MG63 (cell line): ENCODE measurements at regions not wholly inside any gene's neighbourhood (a gene's known extent, or its start where the extent isn't known, plus 50 kb on each side); places are given as distances from the start of the nearest gene placed in this dataset.
A peak's percentile ranks its signal among the peaks of the same experiment; 100 is the strongest.

Source experiments
- DNase-seq: peaks from one replicate; pipeline ENCODE4 v3.0.0-alpha.2; 2020
- H3K27me3 ChIP-seq: fragments of 250-450 bp; sonication (Bioruptor Pico); 2 replicates; pipeline ENCODE4 v1.5.1; 2020; ENCODE audit warnings: mild to moderate bottlenecking, moderate library complexity
- H3K36me3 ChIP-seq: fragments of 250-450 bp; sonication (Bioruptor Pico); 2 replicates; pipeline ENCODE4 v1.5.1; 2020; ENCODE audit warnings: mild to moderate bottlenecking, moderate library complexity
- H3K4me3 ChIP-seq: fragments of 250-450 bp; sonication (Bioruptor Pico); 2 replicates; pipeline ENCODE4 v1.5.1; 2020; ENCODE audit warnings: mild to moderate bottlenecking, moderate library complexity
- H3K9me3 ChIP-seq: fragments of 250-450 bp; sonication (Bioruptor Pico); 2 replicates; pipeline ENCODE4 v1.5.1; 2020; ENCODE audit warnings: mild to moderate bottlenecking, moderate library complexity

GRCh38 chr3:25212736-25213135, 215.3 kb upstream of the RARB start:
- H3K4me3 ChIP-seq, result no peak overlapping the region
- no peaks in the 10 kb centered on the region for H3K9me3 ChIP-seq
- no peaks in the 10 kb centered on the region for H3K27me3 ChIP-seq
- no peak for DNase-seq
- no peaks in the 10 kb centered on the region for H3K36me3 ChIP-seq

- Histone ChIP-seq H3K27me3 (no peaks in the 10 kb centered on the region), H3K4me3 (no peak overlapping the region), H3K36me3 (no peaks in the 10 kb centered on the region), H3K9me3 (no peaks in the 10 kb centered on the region)
- DNase-seq, result no peak
Observed at GRCh38 chr3:25214034-25214433, 214.0 kb upstream of the RARB start.

- Histone ChIP-seq H3K36me3 (no peaks in the 10 kb centered on the region), H3K4me3 (no peak overlapping the region), H3K9me3 (no peaks in the 10 kb centered on the region), H3K27me3 (no peaks in the 10 kb centered on the region)
- DNase-seq, result no peak
Observed at GRCh38 chr3:25218362-25218761, 209.7 kb upstream of the RARB start.

- no peak for DNase-seq
- Histone ChIP-seq H3K36me3 (no peaks in the 10 kb centered on the region), H3K4me3 (no peak overlapping the region), H3K9me3 (no peaks in the 10 kb centered on the region), H3K27me3 (no peaks in the 10 kb centered on the region)
Observed at GRCh38 chr3:25226747-25227146, 201.3 kb upstream of the RARB start.

- DNase-seq, result no peak
- Histone ChIP-seq H3K27me3 (no peaks in the 10 kb centered on the region), H3K36me3 (no peaks in the 10 kb centered on the region), H3K4me3 (no peak overlapping the region), H3K9me3 (no peaks in the 10 kb centered on the region)
Observed at GRCh38 chr3:25229586-25229985, 198.5 kb upstream of the RARB start.

GRCh38 chr3:25235031-25235430, 193.0 kb upstream of the RARB start:
- DNase-seq, result no peak
- H3K9me3 ChIP-seq, result no peaks in the 10 kb centered on the region
- H3K4me3 ChIP-seq, result no peak overlapping the region
- H3K27me3 ChIP-seq, result no peaks in the 10 kb centered on the region
- no peaks in the 10 kb centered on the region for H3K36me3 ChIP-seq

- no peak for DNase-seq
- H3K4me3 ChIP-seq, result no peak overlapping the region
- no peaks in the 10 kb centered on the region for H3K27me3 ChIP-seq
- no peaks in the 10 kb centered on the region for H3K36me3 ChIP-seq
- no peaks in the 10 kb centered on the region for H3K9me3 ChIP-seq
Observed at GRCh38 chr3:25235466-25235865, 192.6 kb upstream of the RARB start.

- no peaks in the 10 kb centered on the region for H3K27me3 ChIP-seq
Observed at GRCh38 chr3:25237602-25238001, 190.5 kb upstream of the RARB start.

GRCh38 chr3:25239042-25239441, 189.0 kb upstream of the RARB start:
- Histone ChIP-seq H3K36me3 (no peaks in the 10 kb centered on the region), H3K4me3 (no peak overlapping the region), H3K9me3 (no peaks in the 10 kb centered on the region), H3K27me3 (no peaks in the 10 kb centered on the region)
- DNase-seq, result no peak

More at GRCh38 chr3:25237602-25238001, 190.5 kb upstream of the RARB start:
- Histone ChIP-seq H3K4me3 (no peak overlapping the region), H3K9me3 (no peaks in the 10 kb centered on the region), H3K36me3 (no peaks in the 10 kb centered on the region)
- DNase-seq, result no peak

GRCh38 chr3:25246913-25247312, 181.2 kb upstream of the RARB start:
- Histone ChIP-seq H3K27me3 (no peaks in the 10 kb centered on the region), H3K36me3 (no peaks in the 10 kb centered on the region), H3K9me3 (no peaks in the 10 kb centered on the region; the same call in 1 of the 2 replicates), H3K4me3 (no peak overlapping the region)
- DNase-seq, result no peak

GRCh38 chr3:25252291-25252690, 175.8 kb upstream of the RARB start:
- no peak overlapping the region for H3K4me3 ChIP-seq
- H3K36me3 ChIP-seq, result no peaks in the 10 kb centered on the region
- no peak for DNase-seq
- no peaks in the 10 kb centered on the region for H3K27me3 ChIP-seq
- no peaks in the 10 kb centered on the region; the same call in 1 of the 2 replicates for H3K9me3 ChIP-seq

- H3K36me3 ChIP-seq, result no peaks in the 10 kb centered on the region
- H3K27me3 ChIP-seq, result no peaks in the 10 kb centered on the region
- H3K4me3 ChIP-seq, result no peak overlapping the region
- DNase-seq, result peak; percentile 69
- H3K9me3 ChIP-seq, result no peaks in the 10 kb centered on the region; the same call in 1 of the 2 replicates
Observed at GRCh38 chr3:25257026-25257425, 171.0 kb upstream of the RARB start.

GRCh38 chr3:25259871-25260270, 168.2 kb upstream of the RARB start:
- Histone ChIP-seq H3K4me3 (no peak overlapping the region), H3K27me3 (no peaks in the 10 kb centered on the region), H3K9me3 (no peaks in the 10 kb centered on the region), H3K36me3 (no peaks in the 10 kb centered on the region)
- peak; percentile 88 for DNase-seq

GRCh38 chr3:25262322-25262721, 165.7 kb upstream of the RARB start:
- H3K27me3 ChIP-seq, result no peaks in the 10 kb centered on the region
- no peaks in the 10 kb centered on the region for H3K9me3 ChIP-seq
- no peak overlapping the region for H3K4me3 ChIP-seq
- no peak for DNase-seq
- H3K36me3 ChIP-seq, result no peaks in the 10 kb centered on the region

GRCh38 chr3:25265284-25265683, 162.8 kb upstream of the RARB start:
- H3K9me3 ChIP-seq, result no peaks in the 10 kb centered on the region
- no peak overlapping the region for H3K4me3 ChIP-seq
- no peaks in the 10 kb centered on the region for H3K27me3 ChIP-seq
- no peak for DNase-seq
- H3K36me3 ChIP-seq, result no peaks in the 10 kb centered on the region

GRCh38 chr3:25266677-25267076, 161.4 kb upstream of the RARB start:
- Histone ChIP-seq H3K27me3 (no peaks in the 10 kb centered on the region), H3K4me3 (no peak overlapping the region), H3K9me3 (no peaks in the 10 kb centered on the region), H3K36me3 (no peaks in the 10 kb centered on the region)
- no peak for DNase-seq

GRCh38 chr3:25272090-25272489, 156.0 kb upstream of the RARB start:
- H3K27me3 ChIP-seq, result no peaks in the 10 kb centered on the region
- no peak for DNase-seq
- no peak overlapping the region for H3K4me3 ChIP-seq
- no peaks in the 10 kb centered on the region for H3K36me3 ChIP-seq
- H3K9me3 ChIP-seq, result no peaks in the 10 kb centered on the region

- H3K27me3 ChIP-seq, result no peaks in the 10 kb centered on the region
- H3K9me3 ChIP-seq, result no peaks in the 10 kb centered on the region
- no peak overlapping the region for H3K4me3 ChIP-seq
- DNase-seq, result no peak
- no peaks in the 10 kb centered on the region for H3K36me3 ChIP-seq
Observed at GRCh38 chr3:25273582-25274171, 154.4 kb upstream of the RARB start.

- H3K4me3 ChIP-seq, result no peak overlapping the region
- no peak for DNase-seq
- no peaks in the 10 kb centered on the region for H3K27me3 ChIP-seq
- no peaks in the 10 kb centered on the region for H3K9me3 ChIP-seq
- H3K36me3 ChIP-seq, result no peaks in the 10 kb centered on the region
Observed at GRCh38 chr3:25277503-25277902, 150.6 kb upstream of the RARB start.
